ENCODE measurements at regions not wholly inside any gene's neighbourhood (a gene's known extent, or its start where the extent isn't known, plus 50 kb on each side); places are given as distances from the start of the nearest gene placed in this dataset.

DNA sequence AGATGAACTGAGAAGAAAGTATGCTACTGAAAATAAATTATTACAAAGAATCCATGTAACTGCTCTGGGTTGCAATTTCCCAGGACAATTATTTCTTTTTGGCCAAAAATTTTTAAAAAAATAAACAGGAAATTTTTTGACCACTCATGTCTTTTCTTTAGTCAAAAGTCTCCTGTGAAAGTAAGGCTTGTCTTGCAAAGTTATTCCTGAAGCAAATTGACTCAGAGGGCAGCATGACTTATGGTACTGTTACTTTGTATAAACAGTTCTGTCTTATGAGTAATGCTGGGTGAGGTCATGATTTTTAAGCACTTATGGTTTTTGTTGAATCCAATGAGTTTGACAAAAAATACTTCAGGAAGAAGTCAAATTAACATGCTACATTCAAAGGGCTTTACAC, 292.8 kb upstream of the ARSJ start:
- H3K4me1 ChIP-seq, result no peaks in the 10 kb centered on the region
- no peaks in the 10 kb centered on the region for H3K9me3 ChIP-seq
- no peaks in the 10 kb centered on the region for H3K27me3 ChIP-seq
- no peak overlapping the region for H3K4me3 ChIP-seq
- H3K27ac ChIP-seq, result no peak overlapping the region
- no peaks in the 10 kb centered on the region for H3K36me3 ChIP-seq
- TF ChIP-seq, protein P1, sequence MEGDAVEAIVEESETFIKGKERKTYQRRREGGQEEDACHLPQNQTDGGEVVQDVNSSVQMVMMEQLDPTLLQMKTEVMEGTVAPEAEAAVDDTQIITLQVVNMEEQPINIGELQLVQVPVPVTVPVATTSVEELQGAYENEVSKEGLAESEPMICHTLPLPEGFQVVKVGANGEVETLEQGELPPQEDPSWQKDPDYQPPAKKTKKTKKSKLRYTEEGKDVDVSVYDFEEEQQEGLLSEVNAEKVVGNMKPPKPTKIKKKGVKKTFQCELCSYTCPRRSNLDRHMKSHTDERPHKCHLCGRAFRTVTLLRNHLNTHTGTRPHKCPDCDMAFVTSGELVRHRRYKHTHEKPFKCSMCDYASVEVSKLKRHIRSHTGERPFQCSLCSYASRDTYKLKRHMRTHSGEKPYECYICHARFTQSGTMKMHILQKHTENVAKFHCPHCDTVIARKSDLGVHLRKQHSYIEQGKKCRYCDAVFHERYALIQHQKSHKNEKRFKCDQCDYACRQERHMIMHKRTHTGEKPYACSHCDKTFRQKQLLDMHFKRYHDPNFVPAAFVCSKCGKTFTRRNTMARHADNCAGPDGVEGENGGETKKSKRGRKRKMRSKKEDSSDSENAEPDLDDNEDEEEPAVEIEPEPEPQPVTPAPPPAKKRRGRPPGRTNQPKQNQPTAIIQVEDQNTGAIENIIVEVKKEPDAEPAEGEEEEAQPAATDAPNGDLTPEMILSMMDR (IDR thresholded peaks at IDR 0.05), result no peak
- no peak for TF ChIP-seq POLR2A (IDR thresholded peaks at IDR 0.05)
- DNase-seq, result no peak

DNA sequence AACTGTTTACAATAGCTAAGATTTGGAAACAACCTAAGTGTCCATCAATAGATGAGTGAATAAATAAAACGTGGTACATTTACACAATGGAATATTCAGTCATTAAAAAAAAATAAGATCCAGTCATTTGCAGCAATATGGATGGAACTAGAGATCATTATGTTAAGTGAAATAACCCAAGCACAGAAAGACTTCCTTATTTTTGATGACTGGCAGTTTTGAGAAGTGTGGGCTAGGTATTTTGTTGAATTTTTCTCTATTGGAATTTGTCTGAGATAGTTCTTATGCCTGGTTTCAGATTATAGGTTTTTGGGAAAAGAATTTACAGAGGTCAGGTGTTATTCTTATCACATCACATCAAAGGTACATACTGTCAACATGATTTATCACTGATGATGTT, 293.8 kb upstream of the ARSJ start:
- no peaks in the 10 kb centered on the region for H3K4me1 ChIP-seq
- no peaks in the 10 kb centered on the region for H3K36me3 ChIP-seq
- DNase-seq, result no peak
- no peak overlapping the region for H3K27ac ChIP-seq
- no peaks in the 10 kb centered on the region for H3K9me3 ChIP-seq
- H3K27me3 ChIP-seq, result no peaks in the 10 kb centered on the region
- TF ChIP-seq POLR2A (IDR thresholded peaks at IDR 0.05), result no peak
- TF ChIP-seq, protein P1 (IDR thresholded peaks at IDR 0.05), result no peak
- H3K4me3 ChIP-seq, result no peak overlapping the region

DNA sequence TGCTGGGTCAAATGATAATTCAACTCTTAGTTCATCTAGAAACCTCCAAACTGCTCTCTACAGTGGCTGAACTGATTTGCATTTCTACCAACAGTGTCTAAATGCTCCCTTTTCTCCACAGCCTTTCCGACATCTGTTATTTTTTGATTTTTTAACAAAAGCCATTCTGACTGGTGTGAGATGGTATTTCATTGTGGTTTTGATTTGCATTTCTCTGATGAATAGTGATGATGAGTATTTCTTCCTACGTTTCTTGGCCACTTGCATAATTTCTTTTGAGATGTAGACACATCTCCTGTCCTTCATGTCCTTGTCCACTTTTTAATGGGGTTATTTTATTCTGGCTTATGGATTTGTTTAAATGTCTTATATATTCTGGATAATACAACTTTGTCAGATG, 298.2 kb upstream of the ARSJ start:
- Histone ChIP-seq H3K4me1 (no peaks in the 10 kb centered on the region), H3K36me3 (no peaks in the 10 kb centered on the region), H3K27me3 (no peaks in the 10 kb centered on the region), H3K4me3 (no peak overlapping the region), H3K9me3 (no peaks in the 10 kb centered on the region), H3K27ac (no peak overlapping the region)
- DNase-seq, result no peak
- TF ChIP-seq, protein P1 (IDR thresholded peaks at IDR 0.05), result no peak
- TF ChIP-seq POLR2A (IDR thresholded peaks at IDR 0.05), result no peak

DNA sequence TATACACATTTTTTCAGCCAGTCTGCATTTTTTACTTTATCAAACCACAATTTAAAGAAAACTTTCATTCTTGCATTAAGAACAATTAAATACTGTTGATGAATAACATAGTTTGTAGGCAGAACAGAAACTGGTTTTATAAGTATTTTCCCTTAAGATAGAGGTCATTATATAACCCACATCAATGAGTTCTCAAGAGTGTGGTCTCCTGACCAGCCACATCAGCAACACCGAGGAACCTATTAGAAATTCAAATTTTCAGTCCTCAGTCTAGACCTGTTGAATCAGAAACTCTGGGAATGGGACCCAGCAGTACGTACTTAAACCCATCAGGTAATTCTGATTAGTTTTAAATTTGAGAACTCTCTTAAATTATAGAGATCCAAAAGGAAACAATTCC, 299.6 kb upstream of the ARSJ start:
- TF ChIP-seq, protein P1 (IDR thresholded peaks at IDR 0.05), result no peak
- TF ChIP-seq POLR2A (IDR thresholded peaks at IDR 0.05), result no peak
- no peak overlapping the region for H3K27ac ChIP-seq
- no peak for DNase-seq
- no peaks in the 10 kb centered on the region for H3K9me3 ChIP-seq
- H3K36me3 ChIP-seq, result no peaks in the 10 kb centered on the region
- H3K4me1 ChIP-seq, result no peaks in the 10 kb centered on the region
- no peaks in the 10 kb centered on the region for H3K27me3 ChIP-seq
- no peak overlapping the region for H3K4me3 ChIP-seq

DNA sequence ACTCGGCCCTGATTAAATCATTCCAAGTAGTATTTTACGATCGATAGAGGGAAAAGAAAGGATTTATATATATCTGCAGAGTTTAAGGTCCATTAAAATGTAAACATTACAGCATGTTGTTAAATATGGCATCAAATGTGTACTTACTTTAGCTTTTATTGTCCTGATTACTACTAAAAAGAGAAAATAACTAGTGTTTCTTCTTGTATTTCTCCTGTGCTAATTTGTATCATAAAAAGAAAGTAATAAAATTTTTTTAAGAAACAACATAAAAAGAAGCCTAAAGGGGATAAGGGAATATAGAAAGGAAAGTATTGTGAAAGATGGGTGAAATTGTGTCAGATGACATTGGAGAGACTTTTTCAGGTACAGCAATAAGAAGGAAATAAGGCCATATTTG, 300.3 kb upstream of the ARSJ start:
- TF ChIP-seq, protein P1 (IDR thresholded peaks at IDR 0.05), result no peak
- no peak for TF ChIP-seq POLR2A (IDR thresholded peaks at IDR 0.05)
- H3K27me3 ChIP-seq, result no peaks in the 10 kb centered on the region
- H3K36me3 ChIP-seq, result no peaks in the 10 kb centered on the region
- H3K4me3 ChIP-seq, result no peak overlapping the region
- no peaks in the 10 kb centered on the region for H3K9me3 ChIP-seq
- DNase-seq, result no peak
- no peak overlapping the region for H3K27ac ChIP-seq
- no peaks in the 10 kb centered on the region for H3K4me1 ChIP-seq

DNA sequence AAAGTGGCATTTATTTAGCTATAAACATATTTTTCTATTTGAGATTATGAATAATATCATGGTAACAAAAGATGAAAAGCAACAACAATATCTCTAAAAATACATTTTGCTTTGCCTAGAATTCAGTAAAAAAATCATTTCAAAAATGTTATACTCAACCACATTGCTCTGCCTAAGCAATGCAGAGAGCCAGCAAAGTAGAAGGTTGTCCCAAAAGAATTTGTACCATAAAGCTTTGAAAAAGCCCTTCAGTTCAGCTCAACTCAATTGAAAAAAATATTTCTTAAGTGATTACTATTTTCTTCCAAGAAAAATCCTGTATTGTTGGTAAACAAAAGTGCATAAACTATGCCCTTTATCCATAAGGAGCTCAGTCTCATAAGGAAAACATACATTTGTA, 301.2 kb upstream of the ARSJ start:
- TF ChIP-seq, protein P1 (IDR thresholded peaks at IDR 0.05), result no peak
- TF ChIP-seq POLR2A (IDR thresholded peaks at IDR 0.05), result no peak
- no peaks in the 10 kb centered on the region for H3K4me1 ChIP-seq
- H3K9me3 ChIP-seq, result no peaks in the 10 kb centered on the region
- H3K27me3 ChIP-seq, result no peaks in the 10 kb centered on the region
- H3K36me3 ChIP-seq, result no peaks in the 10 kb centered on the region
- no peak overlapping the region for H3K4me3 ChIP-seq
- H3K27ac ChIP-seq, result no peak overlapping the region
- no peak for DNase-seq
